GM12892 (cell line): ENCODE measurements at regions not wholly inside any gene's neighbourhood (a gene's known extent, or its start where the extent isn't known, plus 50 kb on each side); places are given as distances from the start of the nearest gene placed in this dataset.

ENCODE experiments used
- POLR2A ChIP-seq: IDR thresholded peaks from 2 replicates; pipeline ENCODE4 v1.6.1; 2011; ENCODE audit warnings: low read depth, low read length, control low read depth
- POLR2AphosphoS5 ChIP-seq: IDR thresholded peaks from 2 replicates; pipeline ENCODE4 v1.6.1; 2011; ENCODE audit warnings: low read depth, low read length, control low read depth
- TAF1 ChIP-seq: IDR thresholded peaks from 2 replicates; pipeline ENCODE4 v1.6.1; 2011; ENCODE audit warnings: low read depth, mild to moderate bottlenecking, control low read depth, low read length, borderline replicate concordance

GRCh38 chr17:79509008-79509407 is 101.8 kb downstream of the RBFOX3 start:
- no peak for TF ChIP-seq POLR2A
- TF ChIP-seq TAF1, result no peak
- no peak for TF ChIP-seq POLR2AphosphoS5
